Parathyroid adenoma (tissue), 2 donors: ENCODE measurements at regions not wholly inside any gene's neighbourhood (a gene's known extent, or its start where the extent isn't known, plus 50 kb on each side); places are given as distances from the start of the nearest gene placed in this dataset.

Source experiments
- H2AFZ ChIP-seq: fragments of 300-600 bp; sonication (generic); one replicate; pipeline ENCODE4 v1.7.0; 2017; ENCODE audit warnings: antibody characterized with exemption, mild to moderate bottlenecking
- H3K27ac ChIP-seq: fragments of 300-600 bp; sonication (generic); one replicate; pipeline ENCODE4 v1.7.0; 2017
- H3K27me3 ChIP-seq: fragments of 300-600 bp; sonication (generic); one replicate; pipeline ENCODE4 v1.7.0; 2017; ENCODE audit warnings: low read length; ENCODE audit not compliant: control insufficient read depth, insufficient read depth
- H3K36me3 ChIP-seq: fragments of 300-600 bp; sonication (generic); one replicate; pipeline ENCODE4 v1.7.0; 2017; ENCODE audit warnings: low read length; ENCODE audit not compliant: control insufficient read depth, insufficient read depth
- H3K4me1 ChIP-seq: fragments of 300-600 bp; sonication (generic); one replicate; pipeline ENCODE4 v1.7.0; 2017; ENCODE audit warnings: control low read depth
- H3K4me2 ChIP-seq: fragments of 300-600 bp; sonication (generic); one replicate; pipeline ENCODE4 v1.7.0; 2017; ENCODE audit warnings: low read length
- H3K4me3 ChIP-seq: fragments of 300-600 bp; sonication (generic); one replicate; pipeline ENCODE4 v1.7.0; 2017; ENCODE audit warnings: low read depth, low read length
- H3K79me2 ChIP-seq: fragments of 300-600 bp; sonication (generic); one replicate; pipeline ENCODE4 v1.7.0; 2017; ENCODE audit warnings: control low read depth
- H3K9ac ChIP-seq: fragments of 300-600 bp; sonication (generic); one replicate; pipeline ENCODE4 v1.7.0; 2017; ENCODE audit warnings: mild to moderate bottlenecking
- H3K9me3 ChIP-seq: fragments of 300-600 bp; sonication (generic); one replicate; pipeline ENCODE4 v1.7.0; 2017; ENCODE audit warnings: low read length; ENCODE audit not compliant: control insufficient read depth
- TF ChIP-seq, protein P1 (sequence below): fragments of 300-600 bp; sonication (generic); IDR thresholded peaks from one replicate; pipeline ENCODE4 v1.7.0; 2017; ENCODE audit warnings: antibody characterized with exemption, mild to moderate bottlenecking
- donor health status: primary hyperparathyroidism.

- no peak overlapping the region for H3K27ac ChIP-seq
- TF ChIP-seq, protein P1, sequence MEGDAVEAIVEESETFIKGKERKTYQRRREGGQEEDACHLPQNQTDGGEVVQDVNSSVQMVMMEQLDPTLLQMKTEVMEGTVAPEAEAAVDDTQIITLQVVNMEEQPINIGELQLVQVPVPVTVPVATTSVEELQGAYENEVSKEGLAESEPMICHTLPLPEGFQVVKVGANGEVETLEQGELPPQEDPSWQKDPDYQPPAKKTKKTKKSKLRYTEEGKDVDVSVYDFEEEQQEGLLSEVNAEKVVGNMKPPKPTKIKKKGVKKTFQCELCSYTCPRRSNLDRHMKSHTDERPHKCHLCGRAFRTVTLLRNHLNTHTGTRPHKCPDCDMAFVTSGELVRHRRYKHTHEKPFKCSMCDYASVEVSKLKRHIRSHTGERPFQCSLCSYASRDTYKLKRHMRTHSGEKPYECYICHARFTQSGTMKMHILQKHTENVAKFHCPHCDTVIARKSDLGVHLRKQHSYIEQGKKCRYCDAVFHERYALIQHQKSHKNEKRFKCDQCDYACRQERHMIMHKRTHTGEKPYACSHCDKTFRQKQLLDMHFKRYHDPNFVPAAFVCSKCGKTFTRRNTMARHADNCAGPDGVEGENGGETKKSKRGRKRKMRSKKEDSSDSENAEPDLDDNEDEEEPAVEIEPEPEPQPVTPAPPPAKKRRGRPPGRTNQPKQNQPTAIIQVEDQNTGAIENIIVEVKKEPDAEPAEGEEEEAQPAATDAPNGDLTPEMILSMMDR, result no peak
- no peak overlapping the region for H2AFZ ChIP-seq
- H3K36me3 ChIP-seq, result no peaks in the 10 kb centered on the region
- H3K9ac ChIP-seq, result no peak overlapping the region
- H3K79me2 ChIP-seq, result no peaks in the 10 kb centered on the region
- H3K4me3 ChIP-seq, result no peak overlapping the region
- H3K4me2 ChIP-seq, result no peak overlapping the region
- no peaks in the 10 kb centered on the region for H3K27me3 ChIP-seq
- H3K4me1 ChIP-seq, result no peaks in the 10 kb centered on the region
- no peaks in the 10 kb centered on the region for H3K9me3 ChIP-seq
These were observed 496.9 kb upstream of the CAMK1G start for GRCh38 chr1:209086486-209087192.

DNA sequence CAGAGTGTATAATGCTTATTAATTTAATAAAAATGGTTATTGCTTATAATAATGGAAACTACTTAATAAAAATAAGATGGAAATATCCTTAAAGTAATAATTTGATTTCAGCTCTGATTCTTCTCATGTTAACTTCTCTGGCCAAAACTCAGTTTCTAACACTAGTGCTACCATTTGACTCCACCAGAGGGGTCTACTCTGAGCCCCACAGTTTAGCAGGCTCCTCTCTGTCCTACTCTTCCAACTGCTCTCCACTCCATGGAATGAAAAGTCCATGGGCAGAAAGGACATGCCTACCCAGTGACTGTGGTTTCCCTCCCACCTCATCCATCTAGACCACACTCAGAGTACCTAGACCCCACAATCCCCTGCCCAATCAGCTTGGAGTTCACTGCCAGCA lies 489.1 kb upstream of the CAMK1G start:
- H3K27ac ChIP-seq, result no peak overlapping the region
- H2AFZ ChIP-seq, result no peak overlapping the region
- H3K9me3 ChIP-seq, result no peaks in the 10 kb centered on the region
- TF ChIP-seq, protein P1, result no peak
- H3K4me1 ChIP-seq, result no peaks in the 10 kb centered on the region
- H3K4me2 ChIP-seq, result no peak overlapping the region
- H3K9ac ChIP-seq, result no peak overlapping the region
- no peak overlapping the region for H3K4me3 ChIP-seq
- no peaks in the 10 kb centered on the region for H3K36me3 ChIP-seq
- H3K79me2 ChIP-seq, result no peaks in the 10 kb centered on the region
- H3K27me3 ChIP-seq, result no peaks in the 10 kb centered on the region

DNA sequence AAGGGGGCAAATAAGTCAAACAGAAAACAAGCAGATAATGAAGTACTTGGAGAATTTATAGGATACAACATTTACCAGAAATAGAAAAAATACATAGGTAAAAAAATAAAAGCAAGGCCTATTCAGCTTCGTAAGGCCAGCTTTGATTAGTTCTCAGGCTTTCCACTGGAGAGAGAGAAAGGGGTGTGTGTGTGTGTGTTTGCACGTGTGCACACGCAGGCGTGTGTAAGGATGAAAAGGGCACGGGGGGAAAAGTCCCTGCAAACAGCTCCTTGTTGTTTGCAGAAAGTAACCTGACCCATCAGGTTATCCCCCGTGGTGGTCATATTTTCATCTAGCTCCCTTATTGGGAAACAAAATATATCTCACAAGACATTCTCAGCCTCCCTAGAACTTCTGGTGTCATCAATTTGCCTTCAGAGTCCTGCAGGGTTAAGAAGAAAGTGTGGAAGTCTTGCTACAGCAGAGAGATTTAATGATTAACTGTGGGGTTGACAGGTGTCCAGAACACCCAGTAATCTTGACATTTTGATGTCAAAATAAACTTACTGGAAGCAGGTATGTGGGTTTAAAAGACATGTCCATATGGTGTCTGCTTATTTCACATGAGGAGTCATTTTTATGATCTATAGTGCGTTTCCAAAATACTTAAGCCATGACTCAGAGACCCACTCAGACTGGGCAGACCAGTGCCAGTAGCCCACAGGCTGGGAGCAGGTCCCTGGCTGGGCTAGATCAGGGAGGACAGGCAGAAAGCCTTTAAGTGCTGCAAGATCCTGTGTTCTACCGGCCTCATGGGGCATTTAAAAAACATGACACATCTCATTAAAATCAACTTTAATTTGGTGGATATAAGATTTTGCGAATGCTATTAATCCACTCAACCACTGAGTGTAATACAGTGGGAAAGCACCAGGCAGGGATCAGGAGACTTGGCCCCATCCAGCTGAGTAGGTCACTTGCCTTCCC lies 487.6 kb upstream of the CAMK1G start:
- Histone ChIP-seq H3K4me1 (no peaks in the 10 kb centered on the region), H3K79me2 (no peaks in the 10 kb centered on the region), H3K27me3 (no peaks in the 10 kb centered on the region), H3K36me3 (no peaks in the 10 kb centered on the region), H3K27ac (no peak overlapping the region), H3K9me3 (no peaks in the 10 kb centered on the region), H3K4me2 (no peak overlapping the region), H3K4me3 (no peak overlapping the region), H2AFZ (no peak overlapping the region), H3K9ac (no peak overlapping the region)
- TF ChIP-seq, protein P1, result no peak

GRCh38 chr1:209100460-209100859 lies 483.1 kb upstream of the CAMK1G start:
- H3K36me3 ChIP-seq, result no peaks in the 10 kb centered on the region
- no peaks in the 10 kb centered on the region for H3K9me3 ChIP-seq
- no peaks in the 10 kb centered on the region for H3K4me1 ChIP-seq
- no peak overlapping the region for H3K4me3 ChIP-seq
- TF ChIP-seq, protein P1, result no peak
- no peak overlapping the region for H2AFZ ChIP-seq
- no peak overlapping the region for H3K9ac ChIP-seq
- no peak overlapping the region for H3K4me2 ChIP-seq
- no peaks in the 10 kb centered on the region for H3K79me2 ChIP-seq
- H3K27ac ChIP-seq, result no peak overlapping the region
- no peaks in the 10 kb centered on the region for H3K27me3 ChIP-seq
